A673 (cell line): ENCODE measurements at regions not wholly inside any gene's neighbourhood (a gene's known extent, or its start where the extent isn't known, plus 50 kb on each side); places are given as distances from the start of the nearest gene placed in this dataset.

Source experiments
- CTCF ChIP-seq: fragments of 300-800, 200-600 bp; sonication (generic); conservative IDR thresholded peaks from 2 replicates; pipeline ENCODE4 v1.5.1; 2017; ENCODE audit warnings: low read depth, mild to moderate bottlenecking, antibody characterized with exemption, low read length, moderate library complexity, mixed read lengths
- EZH2 ChIP-seq: fragments of 200-600 bp; sonication (generic); IDR thresholded peaks from 2 replicates; pipeline ENCODE4 v1.6.1; 2017; ENCODE audit warnings: borderline replicate concordance, low read depth, mild to moderate bottlenecking, mixed read lengths, antibody characterized with exemption, low read length; ENCODE audit not compliant: poor library complexity, severe bottlenecking

DNA sequence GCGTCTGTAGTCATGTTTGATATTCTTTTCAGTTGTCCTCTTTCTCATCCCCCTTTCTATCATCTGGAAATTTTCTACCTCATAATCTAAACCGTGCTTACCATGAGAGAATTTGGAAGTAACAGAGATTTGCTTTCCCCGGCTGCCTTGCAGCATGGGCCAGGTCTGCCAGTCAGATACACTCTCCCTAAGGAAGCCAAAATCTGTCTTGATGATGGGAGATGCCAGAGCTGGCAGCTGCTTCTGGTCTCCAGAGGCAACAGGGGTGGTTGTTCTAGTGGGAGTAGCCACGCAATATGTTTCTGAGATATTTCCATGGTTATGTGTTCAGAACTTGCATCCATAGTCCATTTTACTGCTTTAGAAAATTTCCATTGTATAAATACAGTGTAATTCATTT lies 218.9 kb upstream of the RORA start:
- TF ChIP-seq CTCF (no peak), EZH2 (no peak)
